A549 (cell line): ENCODE measurements at regions not wholly inside any gene's neighbourhood (a gene's known extent, or its start where the extent isn't known, plus 50 kb on each side); places are given as distances from the start of the nearest gene placed in this dataset.
A peak's percentile ranks its signal among the peaks of the same experiment; 100 is the strongest.

Source experiments
- ATAC-seq, 2 experiments: fragments of 200-7000 bp in 1 of 2; fragments of >200 bp in 1 of 2; cut with Nextera tagmentation in 1 of 2; cut with Tn5 transposase in 1 of 2; 3 replicates each; pipeline versions ENCODE4 v1.8.0 to v1.9.1; 2018 to 2020; ENCODE audit warnings: mild to moderate bottlenecking in 1 of 2, moderate library complexity in 1 of 2
- CTCF ChIA-PET: fragments of 300-600 bp; sonication (Branson Sonifier 250); formaldehyde crosslinking; extraction: SDS; loops from one replicate; lab custom pipeline; 2021; ENCODE audit warnings: antibody characterized with exemption, inconsistent platforms; lab: Yijun Ruan, JAX
- POLR2A ChIA-PET: fragments of 350-600 bp; formaldehyde crosslinking; extraction: SDS; loops from one replicate; lab custom pipeline; 2021; ENCODE audit warnings: antibody characterized with exemption, inconsistent platforms; lab: Yijun Ruan, JAX
- DNase-seq, 2 experiments: peaks; one replicate each; pipeline versions ENCODE4 v3.0.0 to v3.0.0-alpha.2; 2011 to 2016; ENCODE audit warnings: low read depth in 1 of 2, low spot score in 1 of 2
- FAIRE-seq: peaks from 2 replicates; lab custom pipeline; 2011; peaks lifted over from hg19 to GRCh38; lab: Jason Lieb, UNC
- H3K27ac ChIP-seq, 2 experiments: fragments of >200 bp; sonication (Bioruptor Twin); formaldehyde crosslinking; 3 replicates each; pipeline ENCODE4 v1.5.1; 2016 to 2017
- H3K4me1 ChIP-seq: fragments of >200 bp; sonication (Bioruptor Twin); formaldehyde crosslinking; 3 replicates; pipeline ENCODE4 v1.6.1; 2016
- H3K4me2 ChIP-seq: fragments of >200 bp; sonication (Bioruptor Twin); formaldehyde crosslinking; 3 replicates; pipeline ENCODE4 v1.6.1; 2016
- H3K4me3 ChIP-seq: fragments of >200 bp; sonication (Bioruptor Twin); formaldehyde crosslinking; 3 replicates; pipeline ENCODE4 v1.5.1; 2016
- H3K9me3 ChIP-seq: fragments of >200 bp; sonication (Bioruptor Twin); formaldehyde crosslinking; 3 replicates; pipeline ENCODE4 v1.6.1; 2016
- CEBPB ChIP-seq, 2 experiments: fragments of >200 bp in 1 of 2; sonication (Bioruptor Twin) in 1 of 2; formaldehyde crosslinking in 1 of 2; IDR thresholded peaks; 2 replicates each; pipeline ENCODE4 v1.6.1; 2012 to 2016
- E2F6 ChIP-seq: IDR thresholded peaks from 2 replicates; pipeline ENCODE4 v1.6.1; 2012; ENCODE audit warnings: low read depth, borderline replicate concordance
- EHMT2 ChIP-seq: fragments of 200-600 bp; sonication (generic); IDR thresholded peaks from 2 replicates; pipeline ENCODE4 v1.6.1; 2016; ENCODE audit warnings: antibody characterized with exemption, low read depth, mild to moderate bottlenecking, moderate library complexity
- ELK1 ChIP-seq: fragments of 150-350 bp; IDR thresholded peaks from 2 replicates; pipeline ENCODE4 v1.6.1; 2014; ENCODE audit warnings: low read depth, mild to moderate bottlenecking, low read length
- EP300 ChIP-seq, 2 experiments: fragments of >200 bp; sonication (Bioruptor Twin); formaldehyde crosslinking; IDR thresholded peaks; 2 replicates in 1 of 2; 3 replicates in 1 of 2; pipeline ENCODE4 v1.6.1; 2016 to 2017
- ESRRA ChIP-seq: fragments of 150-350 bp; IDR thresholded peaks from 2 replicates; pipeline ENCODE4 v1.6.1; 2014; ENCODE audit warnings: mild to moderate bottlenecking, low read length, borderline replicate concordance
- FOSB ChIP-seq: fragments of 250-450 bp; sonication (Bioruptor Pico); IDR thresholded peaks from 2 replicates; pipeline ENCODE4 v1.5.0; 2020; ENCODE audit warnings: mild to moderate bottlenecking, moderate library complexity
- HDAC2 ChIP-seq: fragments of 200-600 bp; sonication (generic); IDR thresholded peaks from 2 replicates; pipeline ENCODE4 v1.6.1; 2016
- HMGXB4 ChIP-seq: fragments of 250-450 bp; sonication (Bioruptor Pico); IDR thresholded peaks from 2 replicates; pipeline ENCODE4 v1.5.0; 2021; ENCODE audit warnings: mild to moderate bottlenecking, moderate library complexity, borderline replicate concordance
- HOXB13 ChIP-seq: fragments of 250-450 bp; sonication (Bioruptor Pico); IDR thresholded peaks from 2 replicates; pipeline ENCODE4 v1.5.0; 2020; ENCODE audit warnings: low read depth, mild to moderate bottlenecking, moderate library complexity
- JUN ChIP-seq, 2 experiments: fragments of >200 bp; sonication (Bioruptor Twin); formaldehyde crosslinking; IDR thresholded peaks; 2 replicates in 1 of 2; 3 replicates in 1 of 2; pipeline ENCODE4 v1.6.1; 2016 to 2017
- JUNB ChIP-seq: fragments of >200 bp; sonication (Bioruptor Twin); formaldehyde crosslinking; IDR thresholded peaks from 2 replicates; pipeline ENCODE4 v1.6.1; 2016
- MAZ ChIP-seq: fragments of 150-350 bp; IDR thresholded peaks from 2 replicates; pipeline ENCODE4 v1.6.1; 2014; ENCODE audit warnings: antibody characterized with exemption, low read depth, low read length, borderline replicate concordance
- NFE2L2 ChIP-seq: fragments of 150-350 bp; conservative IDR thresholded peaks from 2 replicates; pipeline ENCODE4 v1.6.1; 2014; ENCODE audit warnings: low read length
- NPAS2 ChIP-seq: fragments of 250-450 bp; sonication (Bioruptor Pico); IDR thresholded peaks from 2 replicates; pipeline ENCODE4 v1.8.0; 2022; ENCODE audit warnings: mild to moderate bottlenecking, moderate library complexity, borderline replicate concordance
- PHF8 ChIP-seq: fragments of 200-600 bp; sonication (generic); IDR thresholded peaks from 2 replicates; pipeline ENCODE4 v1.6.1; 2016; ENCODE audit warnings: low read depth, mild to moderate bottlenecking, antibody characterized with exemption, moderate library complexity, borderline replicate concordance
- POLR2AphosphoS2 ChIP-seq: conservative IDR thresholded peaks from 2 replicates; pipeline ENCODE4 v1.6.1; 2012; ENCODE audit warnings: low read length, improper control_type of control experiment, inconsistent platforms
- SREBF2 ChIP-seq: fragments of 450-650 bp; IDR thresholded peaks from 2 replicates; pipeline ENCODE4 v1.6.1; 2014; ENCODE audit warnings: mild to moderate bottlenecking, moderate library complexity
- USF2 ChIP-seq: fragments of 450-650 bp; IDR thresholded peaks from 2 replicates; pipeline ENCODE4 v1.6.1; 2014; ENCODE audit warnings: antibody characterized with exemption
- ZC3H11A ChIP-seq: fragments of 450-650 bp; IDR thresholded peaks from 2 replicates; pipeline ENCODE4 v1.6.1; 2014; ENCODE audit warnings: antibody characterized with exemption, mild to moderate bottlenecking
- ZNF302 ChIP-seq: fragments of 250-450 bp; sonication (Bioruptor Pico); IDR thresholded peaks from 2 replicates; pipeline ENCODE4 v1.9.0; 2021; ENCODE audit warnings: inconsistent platforms, mild to moderate bottlenecking, moderate library complexity
- ZSCAN20 ChIP-seq: fragments of 250-450 bp; sonication (Bioruptor Pico); IDR thresholded peaks from 2 replicates; pipeline ENCODE4 v1.8.0; 2022; ENCODE audit warnings: mild to moderate bottlenecking, moderate library complexity
- WGBS: methylation state at CpG from one replicate; pipeline ENCODE4 v1.1.6; 2017; ENCODE audit errors: missing lambda C conversion rate; 5-methylcytosine and 5-hydroxymethylcytosine counted together

- POLR2A ChIA-PET, result no interaction called here
- CTCF ChIA-PET, result interaction anchor here (4.1 kb wide), 1 partner anchor 15 kb away, joined by 21 read pairs; no protein-coding TSS in a partner anchor
These were observed 141.0 kb downstream of the ASB9 start for GRCh38 chrX:15128861-15129260.

GRCh38 chrX:15127010-15127409 lies 142.9 kb downstream of the ASB9 start:
- WGBS, result 7% methylated on average over 1 of the region's 1 CpG

More at GRCh38 chrX:15128861-15129260, 141.0 kb downstream of the ASB9 start:
- Histone ChIP-seq H3K9me3 (no peaks in the 10 kb centered on the region), H3K4me2 (no peak overlapping the region), H3K27ac (no peak overlapping the region), H3K4me3 (no peak overlapping the region), H3K4me1 (no peaks in the 10 kb centered on the region)
- peak; percentile 73 for FAIRE-seq
- no peak for ATAC-seq
- TF ChIP-seq ESRRA, result no peak
- TF ChIP-seq POLR2AphosphoS2, result no peak
- TF ChIP-seq ELK1, result no peak
- no peak for TF ChIP-seq MAZ
- TF ChIP-seq EP300 (IDR thresholded peaks at IDR 0.05), result no peak
- TF ChIP-seq PHF8, result no peak
- TF ChIP-seq JUN (IDR thresholded peaks at IDR 0.05), result no peak
- TF ChIP-seq SREBF2, result no peak
- TF ChIP-seq ZSCAN20, result no peak
- TF ChIP-seq ZC3H11A, result no peak
- no peak for TF ChIP-seq HMGXB4 (CRISPR knock-in tag)
- no peak for TF ChIP-seq EHMT2
- TF ChIP-seq USF2, result no peak
- TF ChIP-seq HDAC2, result no peak
- no peak for DNase-seq

More at GRCh38 chrX:15127010-15127409, 142.9 kb downstream of the ASB9 start:
- FAIRE-seq, result no peak
- Histone ChIP-seq H3K4me3 (no peak overlapping the region), H3K9me3 (no peaks in the 10 kb centered on the region)
- POLR2A ChIA-PET, result no interaction called here
- TF ChIP-seq CEBPB (IDR thresholded peaks at IDR 0.05) (no peak), FOSB (CRISPR knock-in tag) (no peak), JUNB (no peak), NFE2L2 (no peak), E2F6 (no peak), NPAS2 (CRISPR knock-in tag) (no peak), ELK1 (no peak), HOXB13 (no peak), ZC3H11A (no peak), USF2 (no peak), ZNF302 (CRISPR knock-in tag) (no peak)
- TF ChIP-seq, all 56 proteins: peak for 0
- H3K4me2 ChIP-seq, result no peak overlapping the region
- CTCF ChIA-PET, result no interaction called here
- H3K27ac ChIP-seq, result no peak overlapping the region
- no peaks in the 10 kb centered on the region for H3K4me1 ChIP-seq
- DNase-seq (no peak), ATAC-seq (peak; percentile 64 to 70; a peak in 3 of 6 replicates)
